Erythroblast (primary cell): ENCODE measurements at regions not wholly inside any gene's neighbourhood (a gene's known extent, or its start where the extent isn't known, plus 50 kb on each side); places are given as distances from the start of the nearest gene placed in this dataset.
"Not testable (repeated sequence)": the region's sequence is repeated elsewhere in the genome, so short reads cannot be mapped to it uniquely, and the experiment has no call there.

ENCODE experiments used
- GATA1 ChIP-seq: IDR thresholded peaks from 2 replicates; pipeline ENCODE4 v1.6.1; 2011; ENCODE audit warnings: low read depth, mild to moderate bottlenecking, control low read depth, low read length, moderate library complexity
- POLR2A ChIP-seq: IDR thresholded peaks from 2 replicates; pipeline ENCODE4 v1.6.1; 2011; ENCODE audit warnings: mild to moderate bottlenecking, low read length

DNA sequence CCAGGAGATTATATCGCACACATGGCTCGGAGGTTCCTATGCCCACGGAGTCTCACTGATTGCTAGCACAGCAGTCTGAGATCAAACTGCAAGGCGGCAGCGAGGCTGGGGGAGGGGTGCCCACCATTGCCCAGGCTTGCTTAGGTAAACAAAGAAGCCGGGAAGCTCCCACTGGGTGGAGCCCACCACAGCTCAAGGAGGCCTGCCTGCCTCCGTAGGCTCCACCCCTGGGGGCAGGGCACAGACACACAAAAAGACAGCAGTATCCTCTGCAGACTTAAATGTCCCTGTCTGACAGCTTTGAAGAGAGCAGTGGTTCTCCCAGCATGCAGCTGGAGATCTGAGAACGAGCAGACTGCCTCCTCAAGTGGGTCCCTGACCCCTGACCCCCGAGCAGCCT is 112.0 kb upstream of the NDST3 start:
- not testable (repeated sequence) for TF ChIP-seq POLR2A, GATA1
